IMR-90 (cell line): ENCODE measurements at regions not wholly inside any gene's neighbourhood (a gene's known extent, or its start where the extent isn't known, plus 50 kb on each side); places are given as distances from the start of the nearest gene placed in this dataset.

Experiments
- ATAC-seq: fragments of 200-7000 bp; cut with Tn5 transposase; 2 replicates; pipeline ENCODE4 v1.9.1; 2020; ENCODE audit warnings: low read depth, mild to moderate bottlenecking, moderate library complexity
- BruUV-seq: library from RNA; stranded (reverse); fragments of 400-500 nt; replicated peaks from 2 replicates; lab custom pipeline; 2021; lab: Mats Ljungman, UMichigan
- CTCF ChIA-PET: fragments of 300-600 bp; formaldehyde crosslinking; extraction: SDS; loops from one replicate; lab custom pipeline; 2021; ENCODE audit warnings: antibody characterized with exemption; lab: Yijun Ruan, JAX
- POLR2A ChIA-PET: fragments of 300-600 bp; sonication (Branson Sonifier 250); formaldehyde crosslinking; loops from one replicate; lab custom pipeline; 2022; ENCODE audit warnings: antibody characterized with exemption; ENCODE audit not compliant: unreplicated experiment; lab: Charles Lee
- DNase-seq: peaks from one replicate; pipeline ENCODE4 v3.0.0; 2013
- H2AFZ ChIP-seq: replicated peaks from 2 replicates; pipeline ENCODE3; 2013; ENCODE audit warnings: low read length, mild to moderate bottlenecking; ENCODE audit not compliant: poor library complexity
- H2AK5ac ChIP-seq: 2 replicates; pipeline ENCODE4 v1.6.1; 2013; ENCODE audit warnings: low read depth, low read length, inconsistent platforms
- H2AK9ac ChIP-seq: replicated peaks from 2 replicates; pipeline ENCODE3; 2013; ENCODE audit warnings: mild to moderate bottlenecking, low read depth, low read length, moderate library complexity; ENCODE audit not compliant: poor library complexity
- H2BK120ac ChIP-seq: 2 replicates; pipeline ENCODE4 v1.6.1; 2013; ENCODE audit warnings: low read depth, low read length, inconsistent platforms
- H2BK15ac ChIP-seq: 3 replicates; pipeline ENCODE4 v1.6.1; 2013; ENCODE audit warnings: low read depth, low read length, inconsistent platforms
- H2BK20ac ChIP-seq: 2 replicates; pipeline ENCODE4 v1.6.1; 2013; ENCODE audit warnings: low read depth, mild to moderate bottlenecking, inconsistent platforms, low read length, moderate library complexity
- H2BK5ac ChIP-seq: 2 replicates; pipeline ENCODE4 v1.6.1; 2013; ENCODE audit warnings: mild to moderate bottlenecking, low read depth, low read length, inconsistent platforms; ENCODE audit not compliant: poor library complexity, severe bottlenecking
- H3K14ac ChIP-seq: replicated peaks from 2 replicates; pipeline ENCODE4 v1.6.1; 2013; ENCODE audit warnings: low read depth, low read length, inconsistent platforms
- H3K18ac ChIP-seq: 2 replicates; pipeline ENCODE4 v1.6.1; 2013; ENCODE audit warnings: low read depth, low read length, control low read depth
- H3K23ac ChIP-seq: 2 replicates; pipeline ENCODE4 v1.6.1; 2013; ENCODE audit warnings: low read depth, low read length, inconsistent platforms
- H3K27ac ChIP-seq: 2 replicates; pipeline ENCODE4 v1.5.1; 2013; ENCODE audit warnings: mild to moderate bottlenecking, control low read depth, low read length; ENCODE audit not compliant: insufficient read depth
- H3K27me3 ChIP-seq: 2 replicates; pipeline ENCODE4 v1.6.1; 2013; ENCODE audit warnings: low read length; ENCODE audit not compliant: control insufficient read depth, insufficient read depth
- H3K36me3 ChIP-seq: 2 replicates; pipeline ENCODE4 v1.6.1; 2013; ENCODE audit warnings: low read length, mixed read lengths; ENCODE audit not compliant: control insufficient read depth, insufficient read depth
- H3K4ac ChIP-seq: 2 replicates; pipeline ENCODE4 v1.6.1; 2013; ENCODE audit warnings: low read depth, low read length, inconsistent platforms
- H3K4me1 ChIP-seq: 2 replicates; pipeline ENCODE4 v1.6.1; 2013; ENCODE audit warnings: low read length, mixed read lengths; ENCODE audit not compliant: control insufficient read depth, insufficient read depth
- H3K4me2 ChIP-seq: 2 replicates; pipeline ENCODE4 v1.6.1; 2013; ENCODE audit warnings: low read depth, mild to moderate bottlenecking, control low read depth, low read length, moderate library complexity
- H3K4me3 ChIP-seq: 2 replicates; pipeline ENCODE4 v1.5.1; 2013; ENCODE audit warnings: low read depth, mild to moderate bottlenecking, control low read depth, low read length, moderate library complexity; ENCODE audit not compliant: insufficient read depth
- H3K56ac ChIP-seq: 2 replicates; pipeline ENCODE4 v1.6.1; 2013; ENCODE audit warnings: low read length, inconsistent platforms; ENCODE audit not compliant: insufficient read depth; ENCODE audit errors: extremely low read depth
- H3K79me1 ChIP-seq, 2 experiments: 2 replicates each; pipeline ENCODE4 v1.6.1; 2013; ENCODE audit warnings: low read length in 2 of 2, inconsistent platforms in 1 of 2, low read depth in 1 of 2
- H3K9ac ChIP-seq: 2 replicates; pipeline ENCODE4 v1.6.1; 2013; ENCODE audit warnings: low read depth, low read length, control low read depth
- H3K9me1 ChIP-seq: 2 replicates; pipeline ENCODE4 v1.6.1; 2013; ENCODE audit warnings: low read length, inconsistent platforms; ENCODE audit not compliant: insufficient read depth
- H3K9me3 ChIP-seq: 2 replicates; pipeline ENCODE4 v1.6.1; 2013; ENCODE audit warnings: low read length; ENCODE audit not compliant: control insufficient read depth, insufficient read depth
- H4K20me1 ChIP-seq: 2 replicates; pipeline ENCODE4 v1.6.1; 2013; ENCODE audit warnings: low read length, inconsistent platforms; ENCODE audit not compliant: insufficient read depth
- H4K5ac ChIP-seq: 2 replicates; pipeline ENCODE4 v1.6.1; 2013; ENCODE audit warnings: mild to moderate bottlenecking, low read depth, low read length, control low read depth
- H4K8ac ChIP-seq, 2 experiments: 2 replicates each; pipeline ENCODE4 v1.6.1; 2013; ENCODE audit warnings: low read depth in 2 of 2, low read length in 2 of 2, control low read depth in 1 of 2, inconsistent platforms in 1 of 2
- H4K91ac ChIP-seq: 2 replicates; pipeline ENCODE4 v1.6.1; 2013; ENCODE audit warnings: low read depth, low read length, inconsistent platforms; ENCODE audit not compliant: insufficient read depth
- BHLHE40 ChIP-seq: fragments of 150-350 bp; IDR thresholded peaks from 2 replicates; pipeline ENCODE4 v1.6.1; 2016; ENCODE audit warnings: mild to moderate bottlenecking, low read depth, low read length
- CEBPB ChIP-seq: IDR thresholded peaks from 2 replicates; pipeline ENCODE4 v1.6.1; 2012; ENCODE audit warnings: low read depth, low read length, improper control_type of control experiment
- CHD1 ChIP-seq: IDR thresholded peaks from 2 replicates; pipeline ENCODE4 v1.6.1; 2012; ENCODE audit warnings: low read depth, low read length, improper control_type of control experiment
- CTCF ChIP-seq: conservative IDR thresholded peaks from 2 replicates; pipeline ENCODE4 v1.5.1; 2012; ENCODE audit warnings: mild to moderate bottlenecking, low read depth, low read length, improper control_type of control experiment
- ELK1 ChIP-seq: fragments of 150-350 bp; IDR thresholded peaks from 2 replicates; pipeline ENCODE4 v1.6.1; 2016; ENCODE audit warnings: low read depth, mild to moderate bottlenecking, low read length, moderate library complexity, borderline replicate concordance
- FOS ChIP-seq: fragments of 150-350 bp; IDR thresholded peaks from 2 replicates; pipeline ENCODE4 v1.6.1; 2016; ENCODE audit warnings: low read depth, low read length
- MAFK ChIP-seq: IDR thresholded peaks from 2 replicates; pipeline ENCODE4 v1.6.1; 2012; ENCODE audit warnings: low read depth, low read length, improper control_type of control experiment
- MXI1 ChIP-seq: IDR thresholded peaks from 2 replicates; pipeline ENCODE4 v1.6.1; 2012; ENCODE audit warnings: low read depth, mild to moderate bottlenecking, low read length, moderate library complexity, borderline replicate concordance
- POLR2A ChIP-seq: IDR thresholded peaks from 2 replicates; pipeline ENCODE4 v1.6.1; 2012; ENCODE audit warnings: mild to moderate bottlenecking, low read depth, low read length
- RCOR1 ChIP-seq: IDR thresholded peaks from 2 replicates; pipeline ENCODE4 v1.6.1; 2012; ENCODE audit warnings: mild to moderate bottlenecking, low read length, improper control_type of control experiment; ENCODE audit not compliant: insufficient replicate concordance
- SMC3 ChIP-seq: fragments of 150-350 bp; IDR thresholded peaks from 2 replicates; pipeline ENCODE4 v1.6.1; 2016; ENCODE audit warnings: low read depth, mild to moderate bottlenecking, antibody characterized with exemption, low read length, moderate library complexity
- WGBS, 2 experiments: methylation state at CpG; one replicate each; pipeline versions ENCODE4 v1.1.5 to v1.1.7; 2013; ENCODE audit warnings: missing lambda C conversion rate in 2 of 2; ENCODE audit not compliant: insufficient read length in 1 of 2; ENCODE audit errors: extremely low coverage in 2 of 2; 5-methylcytosine and 5-hydroxymethylcytosine counted together
- dilution Hi-C: fragments of 300-500 bp; cut with HindIII; formaldehyde crosslinking; loops from one replicate; pipeline ENCODE4 v1.14.3; 2018; ENCODE audit warnings: low sequenced_read_pairs; ENCODE audit not compliant: unreplicated experiment
- in situ Hi-C: fragments of 300-500 bp; cut with MboI; formaldehyde crosslinking; loops from 3 replicates; pipeline ENCODE4 v1.14.3; 2019; ENCODE audit warnings: low sequenced_read_pairs, inconsistent platforms, mixed read lengths
- intact Hi-C: fragments of 100-400 bp; cut with micrococcal nuclease; formaldehyde crosslinking; loops from 2 replicates; pipeline ENCODE4 v1.10.0; 2022

GRCh38 chr1:106875622-106876021 lies 180.9 kb upstream of the PRMT6 start:
- no peaks in the 10 kb centered on the region for H3K27me3 ChIP-seq
- H3K56ac ChIP-seq: no peak overlapping the region
- H4K5ac ChIP-seq: no peak overlapping the region
- H4K8ac ChIP-seq: no peak overlapping the region
- H3K36me3 ChIP-seq: no peaks in the 10 kb centered on the region
- H3K9ac ChIP-seq: no peak overlapping the region
- no peak overlapping the region for H2AK9ac ChIP-seq
- H4K91ac ChIP-seq: no peak overlapping the region
- H3K9me1 ChIP-seq: no peaks in the 10 kb centered on the region
- CTCF ChIA-PET: no interaction called here
- no peaks in the 10 kb centered on the region for H3K79me1 ChIP-seq
- no peak overlapping the region for H3K23ac ChIP-seq
- H2BK15ac ChIP-seq: no peak overlapping the region
- no peak overlapping the region for H2BK5ac ChIP-seq
- no TSS peak for BruUV-seq
- no CpG with 5 or more reads among the region's 1 CpG for WGBS, 2 experiments
- no peak for TF ChIP-seq RCOR1
- no peak for TF ChIP-seq MXI1
- no peak for TF ChIP-seq ELK1
- TF ChIP-seq MAFK: no peak
- no peak for TF ChIP-seq CTCF
- TF ChIP-seq SMC3: no peak
- no peak for TF ChIP-seq BHLHE40
- no peak for TF ChIP-seq POLR2A
- no peak for TF ChIP-seq FOS
- no peak for TF ChIP-seq CHD1
- TF ChIP-seq CEBPB: no peak
- DNase-seq (no peak), ATAC-seq (no peak)
- no peaks in the 10 kb centered on the region for H4K20me1 ChIP-seq
- no peak overlapping the region for H3K27ac ChIP-seq
- no peak overlapping the region for H3K4ac ChIP-seq
- peaks cover 2% of the 10 kb centered on the region; the same call in 1 of the 2 replicates for H3K9me3 ChIP-seq
- H2AK5ac ChIP-seq: no peak overlapping the region
- no peak overlapping the region for H2BK120ac ChIP-seq
- H2BK20ac ChIP-seq: no peak overlapping the region
- no peak overlapping the region for H3K4me2 ChIP-seq
- no peak overlapping the region for H2AFZ ChIP-seq
- no peaks in the 10 kb centered on the region for H3K4me1 ChIP-seq
- H3K4me3 ChIP-seq: no peak overlapping the region
- H3K18ac ChIP-seq: no peak overlapping the region
- no peak overlapping the region for H3K14ac ChIP-seq
- dilution Hi-C loops (no loop called here), in situ Hi-C loops (no loop called here), intact Hi-C loops (no loop called here)
- POLR2A ChIA-PET: no interaction called here
